Activated CD4-positive, alpha-beta T cell treated with anti-CD3 and anti-CD28 coated beads for 24 hours (primary cell): ENCODE measurements at regions not wholly inside any gene's neighbourhood (a gene's known extent, or its start where the extent isn't known, plus 50 kb on each side); places are given as distances from the start of the nearest gene placed in this dataset.
A peak's percentile ranks its signal among the peaks of the same experiment; 100 is the strongest.

Source experiments
- DNase-seq, 2 donors: peaks; one replicate each; pipeline ENCODE4 v3.0.0-alpha.2; 2020; ENCODE audit warnings: low read depth in 2 of 2

DNA sequence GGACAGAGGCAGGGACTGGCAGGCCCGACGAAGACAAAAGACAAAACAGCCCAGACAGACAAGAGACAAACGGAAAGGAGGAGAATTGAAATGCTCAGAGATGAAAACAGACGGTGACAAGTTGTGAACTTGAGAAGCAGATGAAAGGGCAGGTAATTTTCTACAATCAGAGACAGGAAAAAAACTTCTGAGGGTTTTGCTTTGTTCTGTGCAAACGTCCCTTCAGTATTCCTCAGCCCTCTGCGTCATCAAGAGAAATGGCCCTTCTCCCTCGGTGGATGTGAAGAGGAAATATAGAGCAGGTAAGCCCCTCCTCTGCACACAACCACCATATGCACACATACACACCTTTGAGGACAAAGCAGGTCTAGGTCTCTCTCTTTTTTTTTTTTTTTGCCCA is 206.6 kb downstream of the UACA start:
- no peak for DNase-seq

DNA sequence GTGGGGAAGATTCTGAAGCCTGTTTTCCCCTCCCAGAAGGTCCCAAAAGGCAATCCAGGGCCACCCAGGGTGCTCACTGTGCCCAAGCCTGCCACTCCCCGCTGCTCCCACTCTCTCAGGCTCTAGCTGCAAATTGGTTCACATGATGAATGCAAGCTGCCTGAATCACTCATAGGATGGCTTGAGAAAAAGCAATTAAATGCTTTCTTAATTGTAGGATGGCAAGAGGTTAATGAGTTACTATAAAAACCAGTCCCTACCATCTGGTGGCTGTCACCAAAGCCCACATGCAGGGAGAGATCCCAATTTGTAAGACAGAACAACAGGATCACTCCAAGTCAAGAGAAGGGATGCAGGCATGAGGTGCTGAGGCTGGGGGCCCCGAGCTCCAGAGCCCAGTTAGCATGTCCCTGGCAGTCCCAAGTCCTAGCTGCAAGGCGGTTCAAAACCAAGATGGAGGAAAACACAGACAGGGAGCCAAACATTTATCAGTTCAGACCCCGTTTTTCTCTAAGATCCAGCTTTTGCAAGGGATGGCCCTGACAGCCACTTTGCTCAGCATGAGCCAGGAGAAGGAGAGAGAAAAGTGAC is 207.1 kb downstream of the UACA start:
- no peak for DNase-seq

- DNase-seq: no peak
Measured at GRCh38 chr15:70555713-70556112, 207.6 kb downstream of the UACA start.

GRCh38 chr15:70547846-70548487 is 215.4 kb downstream of the UACA start:
- DNase-seq: no peak

- no peak for DNase-seq
Measured at GRCh38 chr15:70545526-70545925, 217.8 kb downstream of the UACA start.

DNA sequence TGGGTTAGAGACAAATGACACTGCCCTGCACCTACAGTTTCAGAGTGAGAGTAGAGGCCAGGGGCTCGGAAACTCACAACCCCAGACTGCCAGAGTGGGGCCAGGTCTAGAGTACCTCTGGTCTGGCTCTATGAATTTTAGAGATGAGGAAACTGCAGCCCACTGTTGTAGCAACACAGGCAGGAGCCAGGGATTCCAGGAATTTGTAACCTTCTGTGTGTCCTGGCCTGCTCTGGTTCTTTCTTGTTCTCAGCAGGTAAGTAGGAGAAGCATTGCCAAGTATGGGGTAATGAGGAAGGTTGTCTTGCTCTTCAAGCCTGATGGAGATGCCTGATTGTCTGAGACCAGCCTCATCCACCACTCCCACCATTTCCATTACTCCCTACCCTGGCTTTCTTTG is 221.8 kb downstream of the UACA start:
- DNase-seq: no peak

- no peak for DNase-seq
Measured at GRCh38 chr15:70539912-70540530, 223.3 kb downstream of the UACA start.

DNA sequence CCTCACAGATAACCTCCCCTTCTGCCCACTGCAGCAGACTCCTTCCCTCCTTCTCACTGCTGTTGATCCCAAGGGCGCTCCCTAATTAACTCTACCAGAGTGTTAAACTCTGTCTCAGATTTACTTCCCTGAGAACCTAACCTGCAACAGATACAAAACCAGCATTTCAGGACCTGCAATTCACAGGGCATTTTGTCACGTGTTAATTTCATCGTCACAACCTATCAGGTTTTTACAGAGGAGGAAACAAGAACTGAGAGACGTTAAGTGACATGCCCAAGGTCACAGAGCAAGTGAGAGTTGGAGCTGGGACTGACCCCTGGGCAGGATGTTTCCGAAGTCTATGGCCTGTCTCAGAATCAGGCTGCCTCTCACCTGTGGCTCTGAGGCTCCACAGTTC is 223.9 kb downstream of the UACA start:
- DNase-seq: no peak

DNA sequence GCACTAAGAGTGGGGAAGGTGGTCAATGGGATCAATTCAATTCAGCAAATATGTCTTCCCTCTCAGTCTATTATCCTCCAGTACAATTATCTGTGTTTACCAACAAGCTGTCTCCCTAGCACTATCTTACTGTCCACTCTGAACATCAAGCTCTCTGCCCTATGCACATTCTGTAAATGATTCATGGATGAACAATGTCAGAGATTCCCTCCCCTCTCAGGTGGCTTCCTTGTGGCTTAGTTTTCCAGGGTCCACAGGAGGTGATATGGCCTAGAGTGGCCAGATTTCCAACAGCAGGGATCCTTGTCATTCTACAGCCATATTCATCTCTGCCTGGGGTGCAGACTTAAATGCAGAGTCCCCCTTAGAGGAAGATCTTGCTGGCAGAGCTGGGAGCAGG is 225.1 kb downstream of the UACA start:
- DNase-seq: no peak

DNA sequence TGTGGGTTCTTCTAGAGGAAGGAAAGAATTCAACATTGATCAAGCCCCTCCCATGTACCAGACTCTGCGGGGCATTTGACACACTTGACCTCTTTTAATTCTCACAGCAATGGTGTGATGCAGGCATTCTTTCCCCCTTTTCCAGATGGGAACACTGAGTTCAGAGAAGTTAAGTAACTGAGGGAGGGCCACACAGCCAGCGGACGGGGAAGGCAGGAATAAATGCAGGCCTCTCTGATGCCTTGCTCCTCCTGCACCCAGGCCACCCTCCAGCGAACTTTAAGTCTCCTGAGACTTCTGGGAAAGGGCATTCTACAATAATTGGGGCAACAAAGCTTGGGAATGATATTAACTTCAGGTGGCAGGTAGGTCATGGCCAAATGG is 227.4 kb downstream of the UACA start:
- no peak for DNase-seq

DNA sequence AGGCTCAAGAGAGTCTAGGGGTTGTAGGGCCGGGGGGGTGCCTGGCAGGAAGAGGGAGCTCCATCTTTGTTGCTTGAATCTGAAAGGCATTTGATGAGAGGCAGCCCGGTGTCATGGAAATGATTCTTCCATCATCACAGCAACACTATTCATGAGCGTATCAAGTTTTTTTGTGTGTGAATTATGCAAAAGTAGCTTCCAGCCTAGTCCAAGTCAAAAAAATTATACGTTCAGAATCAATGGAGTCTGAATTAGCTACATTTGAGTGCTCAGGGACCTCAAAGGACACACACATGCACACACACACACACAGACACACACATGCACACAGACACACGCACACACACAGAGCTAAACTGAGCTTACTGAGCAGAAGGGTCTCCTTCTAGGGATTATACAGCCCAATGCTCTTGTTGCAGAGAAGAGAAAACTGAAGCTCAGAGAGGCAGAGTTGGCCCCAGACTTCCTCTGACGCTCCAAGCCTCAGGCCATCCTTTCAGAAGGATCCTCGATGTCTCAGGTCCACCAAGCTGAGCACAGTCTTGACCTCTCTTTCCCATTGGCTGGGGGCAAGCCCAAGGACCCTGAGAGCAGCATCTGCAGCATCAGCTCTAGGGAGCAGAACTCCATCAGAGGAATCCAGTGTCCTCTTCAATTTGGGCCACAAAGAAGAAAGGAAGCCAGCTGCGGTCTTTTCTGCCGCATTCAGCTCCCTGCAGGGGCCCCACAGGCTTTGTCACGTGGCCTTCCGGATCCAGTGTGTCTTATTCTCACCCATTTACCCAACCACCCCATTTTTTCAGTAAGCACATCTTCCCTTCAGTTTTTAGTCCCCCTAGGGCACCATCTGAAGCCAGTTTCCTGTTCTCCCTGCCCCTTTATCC is 228.0 kb downstream of the UACA start:
- peak in 1 of 2 donors; percentile 23 for DNase-seq

DNA sequence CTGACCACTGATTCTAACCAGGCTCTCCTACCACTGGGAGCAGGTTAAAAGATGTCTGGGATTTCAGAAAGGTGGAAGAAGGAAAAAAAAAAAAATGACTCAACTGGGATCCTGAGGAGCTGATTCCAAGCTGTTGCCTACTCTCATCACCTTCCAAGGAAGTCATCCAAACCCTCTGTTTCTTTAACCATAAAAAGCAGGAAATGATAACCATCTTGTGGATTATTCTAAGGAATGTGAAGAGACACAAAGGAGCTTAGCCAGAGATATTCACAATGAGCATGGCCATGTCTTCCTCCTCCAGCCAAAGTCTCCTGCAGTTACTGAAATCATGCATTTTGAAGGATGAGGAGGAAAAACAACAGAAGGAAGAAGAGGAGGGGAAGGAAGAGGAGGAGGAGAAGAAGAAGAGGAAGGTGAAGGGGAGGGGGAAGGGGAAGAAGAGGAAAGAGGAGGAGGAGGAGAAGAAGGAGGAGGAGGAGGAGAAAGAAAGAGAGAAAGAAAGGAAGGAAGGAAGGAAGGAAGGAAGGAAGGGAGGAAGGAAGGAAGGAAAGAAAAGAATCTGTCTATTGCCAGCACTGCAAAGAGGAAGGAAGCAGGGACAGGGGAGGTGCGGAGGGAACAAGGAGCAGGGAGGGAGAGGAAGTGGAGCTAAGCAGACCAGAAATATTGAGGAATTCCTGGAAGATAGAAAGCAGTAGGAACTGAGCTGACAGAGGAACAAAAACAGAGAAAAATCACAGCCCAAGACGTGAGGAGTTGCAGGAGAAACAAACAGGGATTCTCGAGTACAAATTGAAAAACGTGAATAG is 229.2 kb downstream of the UACA start:
- no peak for DNase-seq

DNA sequence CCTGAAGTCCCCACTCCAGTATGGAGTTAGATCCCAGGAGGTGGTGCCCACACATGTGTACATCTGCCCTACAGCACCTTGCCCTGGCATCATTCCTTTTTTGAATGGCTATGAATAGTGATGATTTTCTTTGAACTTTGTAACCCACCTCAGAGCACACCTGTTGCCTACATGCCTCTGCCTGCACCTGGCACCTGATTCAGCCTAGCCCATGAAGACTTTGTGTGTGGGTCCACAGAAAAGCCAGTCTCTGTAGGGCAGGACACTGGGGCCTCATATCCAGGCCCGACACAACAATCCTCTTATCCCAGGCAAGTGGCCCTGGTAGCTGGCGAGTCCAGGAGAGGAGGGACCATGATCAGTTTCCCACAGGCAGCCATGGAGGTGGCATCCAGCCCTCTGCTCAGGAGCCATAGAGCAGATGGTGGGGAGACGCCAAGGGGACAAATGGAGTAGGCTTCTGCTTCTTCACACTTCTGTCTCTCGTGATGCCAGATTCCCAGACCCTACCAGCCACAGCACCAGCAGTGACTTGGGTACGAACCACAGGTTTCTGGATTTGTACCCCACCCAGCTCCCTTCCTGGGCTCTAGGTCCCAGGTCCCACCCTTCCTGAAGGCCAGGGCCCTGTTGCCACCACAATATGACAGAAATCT is 230.7 kb downstream of the UACA start:
- DNase-seq: no peak

GRCh38 chr15:70531576-70531975 is 231.8 kb downstream of the UACA start:
- no peak for DNase-seq

DNA sequence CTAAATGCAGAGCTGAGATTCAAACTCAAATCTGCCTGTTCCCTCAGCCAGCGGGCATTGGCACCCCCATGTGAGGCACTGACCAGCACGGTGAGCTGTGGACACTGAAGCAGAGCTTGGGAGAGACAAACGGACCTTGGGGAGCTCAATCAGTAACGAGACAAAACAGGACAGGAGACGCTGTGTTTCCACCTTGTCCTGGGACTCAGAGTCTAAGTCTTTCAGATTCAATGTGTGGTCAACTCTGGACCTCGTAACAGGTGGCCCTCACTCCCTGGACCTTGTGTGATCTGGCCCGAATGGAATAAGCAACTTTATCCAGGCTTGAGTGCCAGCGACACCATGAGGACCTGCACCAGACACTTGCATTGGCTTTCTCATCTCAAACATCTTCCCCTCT is 232.5 kb downstream of the UACA start:
- no peak for DNase-seq

DNA sequence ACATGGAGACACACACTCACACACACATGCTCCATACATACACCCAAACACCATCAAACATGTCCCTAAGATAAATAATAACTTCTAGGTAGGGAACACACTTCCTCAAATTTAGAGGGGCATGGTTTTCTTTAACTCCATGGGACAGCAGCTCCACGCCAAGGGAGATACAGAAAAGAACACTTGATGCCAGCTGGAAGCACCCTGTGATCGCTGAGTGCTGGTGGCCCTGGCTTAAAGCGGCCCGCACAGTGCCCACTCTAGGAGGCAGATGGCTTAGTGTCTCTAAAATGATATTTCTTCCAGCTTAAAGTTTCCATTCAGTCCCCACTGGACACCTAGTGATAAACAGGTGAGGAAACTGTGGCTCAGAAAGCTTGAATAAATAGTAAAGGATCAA is 232.9 kb downstream of the UACA start:
- no peak for DNase-seq

DNA sequence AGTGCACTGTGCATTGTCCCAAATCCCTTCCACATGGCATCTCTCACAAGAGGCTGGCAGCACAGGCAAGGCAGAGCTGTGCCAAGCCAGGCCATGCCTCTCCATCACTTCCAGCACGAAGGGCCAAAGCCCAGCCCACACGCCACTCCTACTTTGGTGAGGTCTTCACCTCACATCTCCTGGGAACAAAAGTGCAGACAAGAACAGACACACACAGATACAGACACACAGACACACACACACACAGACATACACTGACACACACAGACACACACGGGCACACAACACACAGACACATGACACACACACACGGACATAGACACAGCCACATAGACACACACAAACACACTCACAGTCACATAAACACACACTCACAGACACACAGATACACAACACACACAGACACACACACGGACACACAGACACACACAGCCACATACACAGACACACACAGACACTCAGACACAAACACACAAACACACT is 233.3 kb downstream of the UACA start:
- DNase-seq: no peak

DNA sequence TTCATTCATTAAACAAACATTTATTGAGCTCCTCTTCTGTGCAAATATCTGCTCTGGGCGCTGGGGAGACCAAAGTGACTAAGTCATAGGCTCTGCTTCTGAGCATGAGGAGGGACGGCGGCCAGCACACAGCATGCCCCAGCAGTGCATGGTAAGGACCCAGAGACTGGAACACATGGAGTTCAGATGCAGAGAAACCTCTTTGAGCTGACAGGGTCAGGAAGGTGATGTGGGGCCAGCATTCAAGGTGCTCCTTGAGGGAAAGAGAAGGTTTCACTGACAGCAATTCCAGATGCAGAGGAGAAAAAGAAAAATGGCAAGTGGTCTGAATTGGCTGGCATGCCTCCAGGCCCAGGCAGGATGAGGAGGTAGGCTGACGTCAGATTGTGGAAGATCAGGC is 234.5 kb downstream of the UACA start:
- DNase-seq: no peak

DNA sequence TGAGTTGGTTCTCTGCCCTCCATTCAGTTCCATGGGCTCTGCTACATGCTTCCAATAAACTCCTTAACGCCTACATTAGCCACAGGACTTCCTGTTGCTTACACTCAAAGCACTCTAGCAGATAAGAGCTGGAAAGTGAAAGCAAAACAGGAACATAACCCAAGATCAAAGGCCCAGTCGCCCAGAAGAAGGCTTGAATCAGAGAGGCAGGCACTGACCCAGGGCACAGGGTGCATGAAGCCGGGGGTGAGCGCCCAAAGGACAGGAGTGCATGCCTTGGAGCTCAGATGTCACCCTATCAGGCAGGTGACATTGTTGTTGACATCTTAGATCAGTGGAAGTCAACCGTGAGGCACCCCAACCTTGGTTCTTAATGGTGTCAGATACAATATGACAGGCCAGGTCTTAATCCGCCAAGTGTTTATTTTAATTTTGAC is 235.1 kb downstream of the UACA start:
- no peak for DNase-seq

- DNase-seq: no peak
Measured at GRCh38 chr15:70526974-70527325, 236.4 kb downstream of the UACA start.
